Neural cell (in vitro differentiated cells): ENCODE measurements at regions not wholly inside any gene's neighbourhood (a gene's known extent, or its start where the extent isn't known, plus 50 kb on each side); places are given as distances from the start of the nearest gene placed in this dataset.

Experiments used
- TAF1 ChIP-seq: IDR thresholded peaks from 2 replicates; pipeline ENCODE4 v1.6.1; 2012; ENCODE audit warnings: low read depth
- TF ChIP-seq, protein P1 (sequence below): fragments of 450-650 bp; IDR thresholded peaks from 2 replicates; pipeline ENCODE4 v1.5.1; 2014; ENCODE audit warnings: antibody characterized with exemption, mild to moderate bottlenecking, moderate library complexity; ENCODE audit not compliant: poor library complexity, severe bottlenecking

- TF ChIP-seq TAF1: no peak
- TF ChIP-seq, protein P1, sequence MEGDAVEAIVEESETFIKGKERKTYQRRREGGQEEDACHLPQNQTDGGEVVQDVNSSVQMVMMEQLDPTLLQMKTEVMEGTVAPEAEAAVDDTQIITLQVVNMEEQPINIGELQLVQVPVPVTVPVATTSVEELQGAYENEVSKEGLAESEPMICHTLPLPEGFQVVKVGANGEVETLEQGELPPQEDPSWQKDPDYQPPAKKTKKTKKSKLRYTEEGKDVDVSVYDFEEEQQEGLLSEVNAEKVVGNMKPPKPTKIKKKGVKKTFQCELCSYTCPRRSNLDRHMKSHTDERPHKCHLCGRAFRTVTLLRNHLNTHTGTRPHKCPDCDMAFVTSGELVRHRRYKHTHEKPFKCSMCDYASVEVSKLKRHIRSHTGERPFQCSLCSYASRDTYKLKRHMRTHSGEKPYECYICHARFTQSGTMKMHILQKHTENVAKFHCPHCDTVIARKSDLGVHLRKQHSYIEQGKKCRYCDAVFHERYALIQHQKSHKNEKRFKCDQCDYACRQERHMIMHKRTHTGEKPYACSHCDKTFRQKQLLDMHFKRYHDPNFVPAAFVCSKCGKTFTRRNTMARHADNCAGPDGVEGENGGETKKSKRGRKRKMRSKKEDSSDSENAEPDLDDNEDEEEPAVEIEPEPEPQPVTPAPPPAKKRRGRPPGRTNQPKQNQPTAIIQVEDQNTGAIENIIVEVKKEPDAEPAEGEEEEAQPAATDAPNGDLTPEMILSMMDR: no peak
Measured at GRCh38 chr2:5389740-5390139, 302.4 kb upstream of the SOX11 start.
